Lung (tissue), 11 donors: ENCODE measurements at regions not wholly inside any gene's neighbourhood (a gene's known extent, or its start where the extent isn't known, plus 50 kb on each side); places are given as distances from the start of the nearest gene placed in this dataset.

ENCODE experiments used
- ATAC-seq: fragments of 200-7000 bp; cut with Tn5 transposase; one replicate; pipeline ENCODE4 v1.9.1; 2020; ENCODE audit warnings: moderate number of reproducible peaks; ENCODE audit not compliant: insufficient read depth, low FRiP score
- DNase-seq, 3 donors: peaks; one replicate each; pipeline ENCODE4 v3.0.0-alpha.2; 2013 to 2017
- H3K27ac ChIP-seq, 2 donors: one replicate each; pipeline ENCODE4 v1.5.1; 2013; ENCODE audit warnings: mild to moderate bottlenecking in 2 of 2, moderate library complexity in 2 of 2, control low read depth in 1 of 2, inconsistent platforms in 1 of 2, low read depth in 1 of 2, low read length in 1 of 2
- H3K27me3 ChIP-seq, 3 donors: one replicate each; pipeline ENCODE4 v1.5.1; 2013; ENCODE audit warnings: low read length in 2 of 3; ENCODE audit not compliant: control insufficient read depth in 3 of 3, insufficient read depth in 3 of 3
- H3K36me3 ChIP-seq, 4 donors: one replicate each; pipeline ENCODE4 v1.5.1; 2013; ENCODE audit warnings: low read length in 4 of 4, mild to moderate bottlenecking in 1 of 4, moderate library complexity in 1 of 4; ENCODE audit not compliant: control insufficient read depth in 4 of 4, insufficient read depth in 4 of 4
- H3K4me1 ChIP-seq, 5 donors: one replicate each; pipeline ENCODE4 v1.5.1; 2013; ENCODE audit warnings: low read length in 5 of 5, mild to moderate bottlenecking in 2 of 5, moderate library complexity in 1 of 5; ENCODE audit not compliant: control insufficient read depth in 5 of 5, insufficient read depth in 5 of 5
- H3K4me3 ChIP-seq: one replicate; pipeline ENCODE4 v1.5.1; 2013; ENCODE audit warnings: mild to moderate bottlenecking, control low read depth, moderate library complexity
- H3K9ac ChIP-seq, 2 donors: one replicate each; pipeline ENCODE4 v1.5.1; 2013; ENCODE audit warnings: low read length in 2 of 2, control low read depth in 1 of 2; ENCODE audit not compliant: insufficient read depth in 1 of 2
- H3K9me3 ChIP-seq, 4 donors: one replicate each; pipeline ENCODE4 v1.5.1; 2013; ENCODE audit warnings: low read length in 3 of 4, mild to moderate bottlenecking in 1 of 4, moderate library complexity in 1 of 4; ENCODE audit not compliant: control insufficient read depth in 4 of 4, insufficient read depth in 3 of 4
- CTCF ChIP-seq: IDR thresholded peaks from 2 replicates; pipeline ENCODE4 v1.5.1; 2012; ENCODE audit warnings: mild to moderate bottlenecking; ENCODE audit errors: control extremely low read depth, extremely low read depth
- WGBS, 2 donors: extraction: QIAGEN DNeasy Blood & Tissue Kit; methylation state at CpG; one replicate each; pipeline ENCODE4 v1.1.7; 2013; 5-methylcytosine and 5-hydroxymethylcytosine counted together
- donor health status: control.
- donor health status: control.
- donor health status: Bipolar disorder and iron deficiency.
- donor health status: healthy.
- donor health status: DM: yes; HTN: yes; CAD: no.

GRCh38 chr2:15768615-15769014, 171.7 kb upstream of the MYCN start:
- no peak for TF ChIP-seq CTCF
- H3K27ac ChIP-seq: no peak overlapping the region
- WGBS, 2 donors: 70 to 84% methylated on average over 10 of the region's 10 CpGs
- ATAC-seq: no peak
- peak in 2 of 3 donors; percentile 72 to 89 for DNase-seq
- no peak overlapping the region for H3K4me3 ChIP-seq
- H3K36me3 ChIP-seq: no peaks in the 10 kb centered on the region
- H3K27me3 ChIP-seq: no peaks in the 10 kb centered on the region
- H3K4me1 ChIP-seq: peaks cover 0 to 21% (median 9%) of the 10 kb centered on the region in 5 donors
- no peak overlapping the region for H3K9ac ChIP-seq
- peaks cover 0 to 2% (median 0%) of the 10 kb centered on the region in 4 donors for H3K9me3 ChIP-seq

- TF ChIP-seq CTCF: no peak
- DNase-seq: no peak
- Histone ChIP-seq H3K9me3 (peaks cover 0 to 2% (median 0%) of the 10 kb centered on the region in 4 donors), H3K4me3 (no peak overlapping the region), H3K27me3 (no peaks in the 10 kb centered on the region), H3K4me1 (peaks cover 0 to 21% (median 9%) of the 10 kb centered on the region in 5 donors), H3K36me3 (no peaks in the 10 kb centered on the region), H3K9ac (no peak overlapping the region), H3K27ac (no peak overlapping the region)
- 82 to 90% methylated on average over 3 of the region's 3 CpGs for WGBS, 2 donors
- no peak for ATAC-seq
Measured at GRCh38 chr2:15769235-15769634, 171.1 kb upstream of the MYCN start.

GRCh38 chr2:15769676-15770547, 170.4 kb upstream of the MYCN start:
- no peak overlapping the region for H3K9ac ChIP-seq
- H3K4me1 ChIP-seq: peaks cover 0 to 21% (median 9%) of the 10 kb centered on the region in 5 donors
- DNase-seq (no peak), ATAC-seq (no peak)
- no peak for TF ChIP-seq CTCF
- no peak overlapping the region for H3K27ac ChIP-seq
- no peaks in the 10 kb centered on the region for H3K36me3 ChIP-seq
- no peaks in the 10 kb centered on the region for H3K27me3 ChIP-seq
- no peak overlapping the region for H3K4me3 ChIP-seq
- 80 to 83% methylated on average over 17 of the region's 17 CpGs for WGBS, 2 donors
- H3K9me3 ChIP-seq: peaks cover 0 to 2% (median 0%) of the 10 kb centered on the region in 4 donors
